Lower leg skin (tissue), 3 donors: ENCODE measurements at regions not wholly inside any gene's neighbourhood (a gene's known extent, or its start where the extent isn't known, plus 50 kb on each side); places are given as distances from the start of the nearest gene placed in this dataset.

Source experiments
- POLR2A ChIP-seq, 2 donors: fragments of 450-650 bp; IDR thresholded peaks; one replicate each; pipeline ENCODE4 v1.6.1; 2016 to 2017; ENCODE audit warnings: antibody characterized with exemption in 2 of 2, mild to moderate bottlenecking in 1 of 2, moderate library complexity in 1 of 2
- TF ChIP-seq, protein P1 (sequence below), 3 donors: fragments of 450-650 bp; IDR thresholded peaks; one replicate each; pipeline ENCODE4 v1.5.1; 2016; ENCODE audit warnings: antibody characterized with exemption in 3 of 3, mild to moderate bottlenecking in 3 of 3, moderate library complexity in 2 of 3

GRCh38 chr2:144012304-144012703 lies 507.6 kb downstream of the ZEB2 start:
- TF ChIP-seq POLR2A (IDR thresholded peaks at IDR 0.05) = no peak
- TF ChIP-seq, protein P1, sequence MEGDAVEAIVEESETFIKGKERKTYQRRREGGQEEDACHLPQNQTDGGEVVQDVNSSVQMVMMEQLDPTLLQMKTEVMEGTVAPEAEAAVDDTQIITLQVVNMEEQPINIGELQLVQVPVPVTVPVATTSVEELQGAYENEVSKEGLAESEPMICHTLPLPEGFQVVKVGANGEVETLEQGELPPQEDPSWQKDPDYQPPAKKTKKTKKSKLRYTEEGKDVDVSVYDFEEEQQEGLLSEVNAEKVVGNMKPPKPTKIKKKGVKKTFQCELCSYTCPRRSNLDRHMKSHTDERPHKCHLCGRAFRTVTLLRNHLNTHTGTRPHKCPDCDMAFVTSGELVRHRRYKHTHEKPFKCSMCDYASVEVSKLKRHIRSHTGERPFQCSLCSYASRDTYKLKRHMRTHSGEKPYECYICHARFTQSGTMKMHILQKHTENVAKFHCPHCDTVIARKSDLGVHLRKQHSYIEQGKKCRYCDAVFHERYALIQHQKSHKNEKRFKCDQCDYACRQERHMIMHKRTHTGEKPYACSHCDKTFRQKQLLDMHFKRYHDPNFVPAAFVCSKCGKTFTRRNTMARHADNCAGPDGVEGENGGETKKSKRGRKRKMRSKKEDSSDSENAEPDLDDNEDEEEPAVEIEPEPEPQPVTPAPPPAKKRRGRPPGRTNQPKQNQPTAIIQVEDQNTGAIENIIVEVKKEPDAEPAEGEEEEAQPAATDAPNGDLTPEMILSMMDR (IDR thresholded peaks at IDR 0.05) = no peak
